ENCODE measurements at regions not wholly inside any gene's neighbourhood (a gene's known extent, or its start where the extent isn't known, plus 50 kb on each side); places are given as distances from the start of the nearest gene placed in this dataset.

DNA sequence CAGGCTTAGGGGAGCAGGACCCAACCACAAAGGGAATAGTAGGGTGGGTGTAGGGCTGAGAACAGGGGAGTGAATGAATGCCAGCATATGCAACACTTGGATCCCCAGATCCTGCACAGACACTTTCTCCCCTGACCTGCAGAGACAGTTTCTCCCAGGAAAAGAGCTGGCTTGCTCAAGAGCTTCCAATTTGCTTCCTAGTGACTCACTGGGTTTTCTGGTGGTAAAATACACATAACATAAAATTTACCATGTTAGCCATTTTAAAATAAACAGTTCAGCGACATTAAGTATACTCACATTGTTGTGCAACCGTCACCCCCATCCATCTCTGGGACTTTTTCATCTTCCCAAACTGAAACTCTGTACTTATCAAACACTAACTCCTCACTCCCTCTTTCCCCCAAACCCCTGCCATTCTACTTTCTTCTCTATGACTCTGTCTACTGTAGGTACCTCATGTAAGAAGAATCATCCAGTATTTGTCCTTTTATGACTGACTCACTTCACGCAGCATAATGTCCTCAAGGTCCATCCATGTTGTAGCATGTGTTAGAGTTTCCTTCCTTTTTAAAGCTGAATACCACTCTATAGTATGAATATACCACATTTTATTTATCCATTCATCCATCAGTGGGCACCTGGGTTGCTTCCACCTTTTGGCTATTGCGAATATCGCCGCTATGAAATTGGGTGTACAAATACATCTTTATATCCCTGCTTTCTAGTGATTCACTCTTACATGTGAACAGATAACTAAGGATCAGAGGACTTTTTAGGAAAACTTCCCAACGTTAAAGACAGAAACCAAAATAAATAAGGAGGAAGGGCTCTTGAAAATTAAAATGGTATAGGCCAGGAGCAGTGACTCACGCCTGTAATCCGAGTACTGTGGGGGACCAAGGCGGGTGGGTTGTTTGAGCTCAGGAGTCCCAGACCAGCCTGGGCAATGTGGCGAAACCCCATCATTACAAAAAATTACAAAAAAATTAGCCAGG, 95.6 kb upstream of the TJP1 start:
- DNase-seq (ENCODE audit: low spot score), result no peak

DNA sequence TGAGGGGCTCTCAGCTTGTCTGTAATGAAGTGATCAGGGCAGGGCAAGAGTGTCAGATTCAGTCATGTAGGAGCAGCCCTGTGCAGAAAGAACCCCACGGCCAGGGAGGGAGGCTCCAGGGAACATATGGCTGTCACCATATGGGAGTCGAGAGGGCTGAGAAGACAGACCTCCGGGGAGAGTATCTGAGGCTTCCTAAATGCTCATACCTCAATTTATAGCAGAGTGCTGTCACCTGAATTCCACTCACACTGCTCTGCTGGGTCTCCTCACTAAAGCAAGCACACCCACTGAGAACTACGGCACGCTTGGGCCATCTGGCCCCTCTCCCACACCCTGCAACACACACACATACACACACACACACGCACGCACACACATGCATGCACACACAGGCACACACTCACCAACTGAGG, 92.3 kb upstream of the TJP1 start:
- DNase-seq (ENCODE audit: low spot score), result no peak

DNA sequence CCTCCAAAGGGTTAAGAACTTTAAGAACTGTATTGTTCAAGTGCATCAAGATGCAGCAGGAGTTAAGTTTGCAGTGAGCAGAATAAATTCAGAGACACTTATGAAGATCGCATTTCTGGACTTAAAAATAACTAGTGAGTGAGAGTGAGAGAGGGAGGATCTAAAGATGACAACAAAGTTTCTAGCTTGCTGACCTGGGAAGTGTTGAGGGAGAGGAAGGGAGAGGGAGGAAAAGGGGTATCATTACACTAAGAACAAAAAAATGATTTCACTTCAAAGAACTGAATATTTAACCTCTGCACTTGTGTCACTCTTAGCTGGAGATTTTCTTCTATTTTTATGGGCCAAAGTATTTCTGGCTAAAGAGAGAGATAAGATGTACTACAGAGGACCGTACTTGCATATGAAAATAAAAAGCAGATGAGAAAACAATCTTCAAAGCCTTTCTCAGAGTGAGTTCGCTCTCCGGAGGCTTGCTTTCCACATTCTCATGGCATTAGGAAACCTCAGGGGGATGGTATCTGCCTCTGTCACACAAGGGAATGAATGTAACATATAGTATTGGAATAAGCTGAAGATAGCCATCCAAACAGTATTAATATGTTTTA, 91.4 kb upstream of the TJP1 start:
- no peak for DNase-seq (ENCODE audit: low spot score)

DNA sequence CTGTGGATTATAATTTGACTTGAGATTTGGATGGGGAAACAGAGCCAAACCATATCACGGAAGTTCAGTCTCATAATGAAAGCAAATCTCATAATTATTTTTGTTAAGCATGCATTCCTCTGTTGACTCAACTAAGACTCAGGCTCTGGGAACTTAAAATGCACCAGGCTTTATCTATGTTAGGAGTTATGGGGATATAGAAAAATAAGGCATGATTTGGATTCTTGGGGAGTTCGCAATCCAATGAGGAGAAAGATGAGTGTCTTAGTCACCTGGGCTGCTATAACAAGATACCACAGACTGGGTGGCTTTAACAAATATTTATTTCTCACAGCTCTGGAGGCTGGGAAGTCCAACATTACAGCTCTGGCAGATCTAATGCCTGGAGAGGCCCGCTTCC, 89.4 kb upstream of the TJP1 start:
- no peak for DNase-seq (ENCODE audit: low spot score)

DNA sequence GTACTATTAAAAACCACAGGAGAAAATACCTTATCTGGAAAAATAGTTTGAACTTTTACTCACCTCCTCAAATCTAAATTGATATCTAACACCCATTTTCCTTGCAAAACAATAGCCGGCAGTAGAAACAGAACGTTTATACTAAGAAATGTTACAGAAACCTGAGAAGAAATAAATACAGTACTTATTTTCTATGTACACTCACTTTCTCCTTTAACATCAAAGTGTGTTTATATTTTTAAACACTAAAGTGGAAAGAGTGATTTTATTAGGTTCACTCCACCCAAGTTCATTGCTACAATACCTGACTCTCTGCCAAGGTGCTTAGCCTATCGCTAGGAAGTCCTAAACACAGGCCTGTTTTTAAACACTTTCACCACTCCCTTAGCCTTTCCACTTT, 87.8 kb upstream of the TJP1 start:
- DNase-seq (ENCODE audit: low spot score), result no peak

DNA sequence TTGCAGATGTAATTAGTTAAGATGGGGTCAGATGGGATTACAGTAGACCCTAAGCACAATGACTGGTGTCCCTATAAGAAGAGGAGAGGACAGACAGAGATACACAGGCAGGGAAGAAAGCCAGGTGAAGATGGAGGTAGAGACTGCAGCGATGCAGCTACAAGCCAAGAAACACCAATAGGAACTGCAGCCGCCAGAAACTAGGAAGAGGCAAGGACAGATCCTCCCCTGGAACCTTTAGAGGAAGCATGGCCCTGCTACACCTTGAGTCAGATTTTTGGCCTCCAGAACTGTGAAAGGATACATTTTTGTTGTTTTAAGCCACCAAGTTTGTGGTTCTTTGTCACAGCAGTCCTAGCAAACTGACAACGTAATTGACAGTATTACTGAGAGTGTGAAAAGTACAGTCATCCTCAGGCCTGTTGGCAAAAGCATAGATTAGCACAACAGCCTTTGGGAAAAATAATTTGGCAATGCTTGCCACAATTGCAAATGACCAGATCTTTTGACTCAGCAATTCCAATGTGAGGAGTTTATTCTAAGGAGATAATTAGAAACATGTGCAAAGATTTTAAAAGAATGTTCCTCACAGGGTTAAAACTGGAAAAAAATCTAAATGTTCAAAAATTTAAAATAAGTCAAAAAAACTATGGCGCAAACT, 82.6 kb upstream of the TJP1 start:
- DNase-seq (ENCODE audit: low spot score), result no peak

DNA sequence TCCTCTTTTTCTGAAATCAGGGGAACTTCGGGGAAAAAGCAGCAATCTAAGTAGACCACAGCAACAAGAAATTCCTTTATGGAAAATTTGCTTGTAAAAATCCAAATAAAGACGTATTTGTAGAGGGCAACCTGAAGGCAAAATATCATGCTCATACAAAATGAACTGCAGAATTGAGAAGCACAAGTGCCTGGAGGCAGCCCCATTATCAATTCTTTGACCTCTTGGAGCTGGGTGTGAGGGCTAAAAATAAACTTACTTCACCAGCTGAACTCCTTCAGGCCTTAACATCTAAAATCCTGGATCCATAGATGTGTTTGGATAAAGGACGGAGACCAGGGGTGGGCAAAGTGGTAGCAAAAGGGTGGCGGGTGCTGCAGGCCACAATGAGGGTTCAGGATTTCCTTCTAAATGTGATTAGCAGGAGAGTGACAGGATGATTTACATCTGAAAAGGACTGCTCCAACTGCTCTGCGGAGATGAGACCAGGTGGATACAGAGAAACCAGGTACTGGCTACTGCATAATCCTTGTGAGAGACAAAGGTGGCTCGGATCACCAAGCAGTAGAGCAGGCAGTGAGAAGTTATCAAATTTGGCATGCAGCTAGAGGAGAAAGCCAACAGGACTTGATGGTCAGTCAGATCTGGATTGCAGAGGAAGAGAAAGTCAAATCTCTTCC, 81.7 kb upstream of the TJP1 start:
- DNase-seq (ENCODE audit: low spot score), result no peak

DNA sequence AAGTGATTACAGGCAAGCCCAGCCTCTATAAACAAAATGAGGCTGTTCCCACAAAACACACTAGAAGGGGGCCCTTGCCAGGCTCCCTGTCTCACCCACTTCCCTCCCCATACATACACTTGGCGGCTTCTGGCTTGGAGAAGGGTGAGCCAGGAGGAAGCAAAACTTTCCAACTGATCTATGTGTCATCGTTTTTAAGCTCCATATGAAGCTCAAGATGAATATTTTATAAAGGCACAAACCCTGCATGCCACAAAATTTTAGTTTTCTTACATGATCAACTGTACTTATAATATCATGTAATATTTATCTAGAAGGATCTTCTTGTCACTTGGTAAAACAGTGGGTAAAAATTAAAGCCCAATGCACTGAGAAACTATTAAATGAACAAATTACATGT, 80.8 kb upstream of the TJP1 start:
- DNase-seq (ENCODE audit: low spot score), result no peak

DNA sequence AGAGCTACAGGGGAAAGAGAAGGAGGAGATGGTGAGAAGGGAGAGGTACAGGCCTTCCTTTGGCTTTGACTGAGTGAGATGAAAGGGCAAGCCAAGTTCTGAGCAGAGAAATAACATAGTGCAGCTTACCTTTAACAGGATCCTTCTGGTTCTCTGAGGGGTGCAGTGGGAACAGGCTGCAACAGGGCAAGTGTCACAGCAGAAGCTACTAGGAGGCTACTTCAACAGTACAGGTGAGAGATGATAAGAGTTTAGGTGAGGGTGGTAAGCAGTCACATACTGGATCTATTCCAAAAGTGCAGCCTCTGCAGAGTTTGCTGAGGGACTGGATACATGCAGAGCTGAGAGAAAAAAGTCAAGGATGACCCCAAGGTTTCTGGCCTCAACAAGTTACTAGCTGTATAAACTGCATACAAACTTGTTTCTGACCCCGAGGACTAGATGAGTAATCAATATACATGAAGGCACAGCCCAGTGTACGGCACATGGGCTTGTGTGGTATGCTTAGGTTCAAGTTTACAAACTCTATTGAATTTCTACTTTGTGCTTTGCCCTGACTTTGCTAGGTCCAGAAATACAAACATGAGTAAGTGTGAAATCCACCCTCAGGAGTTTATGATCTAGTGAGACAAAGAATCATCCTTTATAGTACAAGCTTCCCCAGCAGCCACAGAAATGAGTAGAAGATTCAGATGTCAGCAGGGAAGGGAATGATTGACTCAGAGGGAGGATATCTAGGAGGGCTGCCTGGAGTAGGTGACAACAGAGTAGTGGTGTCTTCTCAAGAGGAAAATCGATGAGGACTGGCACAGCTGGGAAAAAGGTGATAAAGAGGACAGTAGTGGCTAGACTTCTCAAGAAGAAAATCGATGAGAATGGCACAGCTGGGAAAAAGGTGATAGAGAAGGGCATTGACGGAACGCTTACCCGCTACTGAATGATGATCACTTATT, 78.2 kb upstream of the TJP1 start:
- no peak for DNase-seq (ENCODE audit: low spot score)

DNA sequence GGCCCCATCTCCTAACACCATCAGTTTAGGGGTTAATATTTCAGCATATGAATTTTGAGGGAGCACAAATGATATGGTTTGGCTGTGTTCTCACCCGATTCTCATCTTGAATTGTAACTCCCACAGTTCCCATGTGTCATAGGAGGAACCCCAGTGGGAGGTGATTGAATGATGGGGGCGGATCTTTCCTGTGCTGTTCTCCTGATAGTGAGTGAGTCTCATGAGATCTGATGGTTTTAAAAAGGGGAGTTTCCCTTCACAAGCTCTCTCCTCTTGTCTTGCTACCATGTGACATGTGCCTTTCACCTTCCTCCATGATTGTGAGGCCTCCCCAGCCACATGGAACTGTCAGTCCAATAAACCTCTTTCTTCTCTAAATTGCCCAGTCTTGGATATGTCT, 73.8 kb upstream of the TJP1 start:
- no peak for DNase-seq (ENCODE audit: low spot score)

DNA sequence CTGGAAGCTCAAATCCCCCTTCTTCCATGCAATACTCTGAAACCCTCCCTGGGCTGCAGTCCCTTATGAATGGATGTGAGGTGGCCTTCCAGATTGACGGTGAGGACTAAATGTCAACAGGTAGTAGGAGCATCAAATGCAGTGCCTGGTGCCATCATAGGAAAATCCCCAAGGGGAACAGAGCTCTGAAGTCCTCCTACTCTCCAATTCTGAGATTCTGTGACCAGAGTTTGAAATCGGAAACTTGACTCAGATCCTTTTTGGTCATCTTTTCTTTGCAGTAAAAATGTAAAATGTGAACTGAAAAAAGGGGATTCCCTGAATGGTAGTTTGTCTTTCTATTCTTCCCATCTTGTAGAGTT, 68.8 kb upstream of the TJP1 start:
- DNase-seq (ENCODE audit: low spot score), result no peak

DNA sequence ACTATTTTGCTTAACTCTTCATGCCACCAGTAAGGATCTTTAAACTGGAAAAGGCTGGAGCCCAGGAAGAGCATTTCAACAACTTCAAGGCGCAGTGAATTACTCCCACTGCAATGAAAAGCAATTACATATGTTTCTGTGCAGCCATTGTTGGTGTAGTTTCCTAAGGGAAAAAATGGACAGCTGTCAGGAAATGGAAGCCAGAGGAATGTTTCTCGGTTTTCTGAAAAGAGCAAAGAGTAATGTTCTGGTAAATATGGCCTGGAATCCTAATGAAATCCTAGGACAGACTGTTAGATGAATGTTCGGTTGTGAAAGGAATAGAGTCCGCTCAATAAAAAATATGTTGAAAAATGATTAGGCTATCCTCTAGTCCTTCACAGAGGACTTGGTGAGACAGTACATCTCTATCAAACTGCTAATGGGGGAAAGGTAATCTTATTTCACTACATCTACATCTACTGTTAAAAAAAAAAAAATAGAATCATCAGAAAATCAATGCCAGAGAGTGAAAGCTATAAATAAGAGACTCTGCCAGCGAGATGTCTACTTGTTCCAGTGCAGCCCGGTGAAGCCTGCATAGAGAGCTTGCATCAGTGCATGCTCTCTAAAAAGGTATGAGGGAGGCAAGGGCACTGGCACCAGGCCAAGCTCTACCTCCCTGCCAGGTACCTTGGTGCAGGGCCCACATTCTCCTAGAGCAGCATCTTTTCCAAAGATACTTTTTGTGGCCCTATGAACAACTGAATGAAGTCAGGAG, 68.2 kb upstream of the TJP1 start:
- DNase-seq (ENCODE audit: low spot score), result no peak

DNA sequence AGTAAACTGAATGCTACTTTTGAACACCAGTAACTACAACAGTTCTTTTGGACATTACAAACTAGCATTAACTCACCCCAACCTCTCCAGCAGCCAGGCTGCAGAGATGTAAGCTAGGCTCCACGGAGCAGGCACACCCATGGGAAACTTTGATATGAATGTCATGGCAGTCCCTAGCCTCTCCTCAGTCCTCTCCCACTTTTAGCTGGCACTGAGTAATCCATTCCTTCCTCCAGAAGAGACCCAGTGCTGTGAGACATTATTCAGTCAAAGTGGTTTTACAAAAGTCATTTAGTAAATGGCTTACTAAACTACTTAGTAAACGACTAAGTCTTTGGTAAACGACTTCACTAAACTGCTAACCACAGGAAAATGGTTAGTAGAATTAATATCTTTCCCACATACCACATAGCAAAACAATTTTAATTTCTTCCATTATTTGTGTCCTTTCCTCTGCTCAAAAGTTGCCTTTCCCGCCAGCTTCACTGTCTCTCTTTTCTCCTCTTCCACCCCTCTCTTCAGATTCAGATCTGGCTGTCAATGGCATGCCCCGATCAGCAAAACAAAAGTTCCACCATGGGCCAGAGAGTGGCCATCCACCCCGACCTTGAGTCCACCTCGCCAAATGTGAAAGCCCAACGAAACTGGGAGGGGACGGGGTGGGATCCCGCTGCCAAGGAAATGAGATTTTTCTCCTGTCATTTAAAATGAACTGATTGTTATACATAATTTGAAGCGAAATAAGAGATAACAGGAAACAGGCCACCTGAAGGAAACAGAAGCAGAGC, 67.5 kb upstream of the TJP1 start:
- no peak for DNase-seq (ENCODE audit: low spot score)

DNA sequence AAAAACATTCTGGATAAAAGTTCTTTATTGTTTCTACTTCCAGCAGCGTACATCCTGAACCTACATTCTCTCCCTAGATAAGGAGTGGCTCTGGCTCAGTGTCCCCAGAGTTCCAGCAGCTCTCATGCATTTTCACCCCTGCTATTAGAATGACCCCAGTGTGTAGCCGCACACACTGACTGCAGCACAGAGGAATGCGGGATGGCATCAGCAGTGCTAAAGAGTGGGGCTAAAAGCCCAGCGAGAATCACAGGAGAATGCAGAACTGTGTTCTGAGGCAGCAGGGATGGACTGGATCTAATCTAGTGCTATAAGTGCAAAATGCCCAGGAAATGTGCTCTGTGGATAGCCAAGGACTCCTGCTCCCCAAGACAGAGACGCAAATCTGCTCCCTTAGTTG, 66.4 kb upstream of the TJP1 start:
- no peak for DNase-seq (ENCODE audit: low spot score)

DNA sequence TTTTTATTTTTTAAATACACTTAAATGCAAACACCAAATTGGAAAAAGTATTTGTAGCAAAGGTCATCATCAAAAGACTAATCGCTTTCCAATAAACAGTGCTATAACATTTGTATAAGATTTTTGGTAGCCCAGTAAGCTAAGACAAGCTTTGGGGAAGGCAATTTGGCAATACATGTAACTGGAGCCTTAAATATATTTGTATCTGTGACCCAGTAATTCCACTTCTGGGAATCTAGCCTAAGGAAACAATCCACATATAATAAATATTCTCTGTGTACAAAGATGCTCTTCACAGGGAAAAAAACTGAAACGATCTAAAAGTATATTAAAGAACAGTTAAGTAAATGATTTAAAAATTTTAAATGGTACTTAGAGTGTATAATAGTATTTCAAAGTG, 65.5 kb upstream of the TJP1 start:
- DNase-seq (ENCODE audit: low spot score), result no peak

DNA sequence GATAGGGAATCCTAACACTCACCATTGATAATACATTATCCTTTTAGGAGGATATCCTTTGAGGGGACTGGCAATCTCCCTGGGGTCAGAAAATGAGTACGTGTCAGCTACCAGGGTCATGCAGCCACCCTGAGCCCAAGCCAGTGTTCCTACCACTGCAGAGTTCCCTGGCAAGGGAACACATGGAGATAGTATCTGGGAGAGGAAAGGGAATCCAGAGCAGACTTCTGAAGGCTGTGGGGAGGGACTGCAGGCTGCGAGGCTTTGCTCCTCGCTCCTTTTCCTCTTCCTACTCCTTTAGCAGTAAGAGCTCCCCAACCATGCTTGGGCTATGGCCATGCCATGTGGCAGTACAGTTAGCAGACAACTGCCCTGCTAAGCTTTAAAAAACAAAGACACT, 62.9 kb upstream of the TJP1 start:
- no peak for DNase-seq (ENCODE audit: low spot score)

DNA sequence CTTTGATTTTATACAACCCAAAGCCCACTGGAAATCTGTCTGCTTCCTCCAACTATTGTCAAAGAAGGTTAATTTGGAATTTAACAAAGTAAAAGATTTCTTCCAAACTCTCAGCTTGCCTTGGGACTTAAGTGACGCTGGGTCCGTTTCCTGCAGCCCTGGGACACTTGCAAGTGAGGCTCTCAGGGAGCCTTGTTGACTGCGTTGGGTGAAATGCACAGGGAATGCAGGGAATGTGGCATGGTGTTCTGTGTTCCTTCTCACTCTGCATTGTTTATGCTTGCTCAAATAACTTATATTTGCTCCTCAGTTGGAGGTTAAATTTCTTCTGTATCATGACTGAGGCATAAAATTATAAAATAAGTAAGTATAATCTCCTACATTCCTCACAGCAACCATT, 60.9 kb upstream of the TJP1 start:
- no peak for DNase-seq (ENCODE audit: low spot score)

DNA sequence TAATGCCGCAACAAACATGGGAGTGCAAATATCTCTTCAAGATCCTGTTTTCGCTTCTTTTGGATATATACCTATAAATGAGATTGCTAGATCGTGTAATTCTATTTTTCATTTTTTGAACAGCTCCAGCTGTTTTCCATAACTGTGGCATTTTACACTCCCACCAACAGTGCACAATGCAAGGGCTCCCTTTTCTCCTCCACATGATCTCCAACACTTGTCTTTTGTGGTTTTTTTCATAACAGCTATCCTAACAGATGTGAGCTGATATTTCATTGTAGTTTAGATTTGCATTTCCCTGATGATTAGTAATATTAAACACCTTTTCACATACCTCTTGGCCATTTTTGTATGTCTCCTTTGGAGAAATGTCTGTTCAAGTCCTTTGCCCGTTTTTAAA, 58.6 kb upstream of the TJP1 start:
- no peak for DNase-seq (ENCODE audit: low spot score)

DNA sequence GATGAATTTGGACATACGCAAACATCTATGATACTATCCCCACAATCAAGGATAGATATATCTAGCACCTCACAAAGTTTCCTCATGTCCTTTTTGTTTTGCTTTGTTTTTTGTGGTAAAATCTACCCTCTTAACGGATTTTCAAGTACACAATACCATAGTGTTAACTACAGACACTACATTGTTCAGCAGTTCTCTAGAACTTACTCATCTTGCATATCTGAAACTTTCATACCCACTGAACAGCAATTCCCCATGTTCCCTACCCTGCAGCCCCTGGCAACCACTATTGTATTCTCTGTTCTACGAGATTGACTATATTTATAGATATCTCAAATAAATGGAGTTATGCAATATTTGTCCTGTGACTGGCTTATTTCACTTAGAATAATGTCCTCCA, 58.1 kb upstream of the TJP1 start:
- no peak for DNase-seq (ENCODE audit: low spot score)

DNA sequence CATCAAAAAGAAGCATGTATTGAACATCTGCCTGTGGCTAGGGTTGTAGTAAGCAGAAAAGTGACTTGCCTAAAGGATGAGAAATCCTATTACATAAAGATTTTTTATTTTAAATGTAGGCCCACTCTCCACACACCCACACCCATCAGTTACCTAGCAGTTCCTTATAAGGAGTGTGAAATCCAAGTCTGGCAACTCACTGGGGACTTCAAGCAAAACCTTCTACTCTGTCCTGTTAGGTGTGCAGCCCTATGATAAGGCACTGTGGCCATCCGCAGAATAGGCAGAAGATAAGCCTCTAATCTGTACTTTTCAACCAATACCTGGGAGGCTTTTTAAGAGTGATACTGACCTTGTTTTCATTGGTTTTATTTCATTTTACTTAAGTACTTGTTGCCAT, 52.7 kb upstream of the TJP1 start:
- no peak for DNase-seq (ENCODE audit: low spot score)

Data from D341Med (cell line).